Stimulated activated CD4-positive, alpha-beta T cell treated with anti-CD3 and anti-CD28 coated beads, Interleukin-1b, Interleukin-23, amount 100 ng/mL, for 24 hours (primary cell): ENCODE measurements at regions not wholly inside any gene's neighbourhood (a gene's known extent, or its start where the extent isn't known, plus 50 kb on each side); places are given as distances from the start of the nearest gene placed in this dataset.

Source experiments
- DNase-seq, 4 experiments: peaks; one replicate each; pipeline ENCODE4 v3.0.0-alpha.2; 2020; ENCODE audit warnings: low read depth in 4 of 4, low spot score in 1 of 4

DNA sequence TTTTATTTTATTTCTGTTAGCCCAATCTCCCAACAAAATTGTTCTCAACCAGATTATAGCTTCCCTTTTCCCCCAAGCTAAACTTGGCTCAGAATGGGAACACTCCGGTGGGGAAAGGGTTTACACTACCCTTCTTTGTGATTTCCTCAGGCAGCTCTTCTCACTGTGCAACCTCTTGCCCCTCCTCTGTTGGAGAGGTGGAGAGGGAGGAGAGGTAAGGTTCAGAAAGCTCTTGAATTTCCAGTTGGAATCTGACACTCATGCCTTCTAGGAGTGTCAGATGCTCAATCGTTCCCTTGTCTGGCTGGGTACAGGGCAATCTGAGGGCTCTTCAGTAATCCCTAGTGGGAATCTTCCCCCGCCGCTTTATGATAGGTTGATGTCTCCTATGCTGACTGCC lies 486.1 kb upstream of the KLF12 start:
- no peak for DNase-seq

DNA sequence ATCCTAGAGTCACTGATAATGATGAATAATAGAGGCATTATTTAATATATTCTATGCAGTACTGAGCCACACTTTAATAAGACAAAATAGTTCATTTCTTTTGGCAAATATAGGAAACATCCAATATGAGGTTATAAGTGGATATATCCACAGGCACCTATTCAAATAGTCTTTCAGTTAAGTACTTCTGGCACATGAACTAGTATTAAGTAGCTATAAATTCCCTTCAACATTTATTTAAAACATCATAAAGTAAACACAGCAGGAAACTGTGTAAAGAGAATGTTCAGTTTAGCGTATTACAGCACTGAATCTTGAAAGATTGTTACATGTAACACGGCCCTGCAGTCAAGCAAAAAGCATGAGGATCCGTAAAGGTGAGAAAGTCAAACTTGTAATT lies 463.3 kb upstream of the KLF12 start:
- no peak for DNase-seq

DNA sequence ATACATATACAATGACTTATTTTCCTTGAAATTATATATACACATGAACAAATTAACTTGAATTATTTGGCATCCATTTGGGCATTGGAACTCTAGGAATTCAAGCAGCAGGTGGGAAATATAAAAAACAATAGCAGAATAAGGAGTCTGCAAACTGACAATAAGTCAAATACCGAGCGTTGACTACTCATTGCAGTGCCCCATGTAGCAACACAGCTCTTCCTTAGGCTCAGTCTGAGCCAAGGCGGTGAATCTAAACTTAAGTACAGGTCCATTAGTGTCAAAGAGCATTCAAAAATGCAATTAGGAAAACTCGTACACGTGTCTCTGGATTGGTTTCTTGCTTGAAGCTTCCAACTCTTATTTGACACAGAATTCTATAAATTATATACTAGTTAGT lies 462.5 kb upstream of the KLF12 start:
- no peak for DNase-seq

DNA sequence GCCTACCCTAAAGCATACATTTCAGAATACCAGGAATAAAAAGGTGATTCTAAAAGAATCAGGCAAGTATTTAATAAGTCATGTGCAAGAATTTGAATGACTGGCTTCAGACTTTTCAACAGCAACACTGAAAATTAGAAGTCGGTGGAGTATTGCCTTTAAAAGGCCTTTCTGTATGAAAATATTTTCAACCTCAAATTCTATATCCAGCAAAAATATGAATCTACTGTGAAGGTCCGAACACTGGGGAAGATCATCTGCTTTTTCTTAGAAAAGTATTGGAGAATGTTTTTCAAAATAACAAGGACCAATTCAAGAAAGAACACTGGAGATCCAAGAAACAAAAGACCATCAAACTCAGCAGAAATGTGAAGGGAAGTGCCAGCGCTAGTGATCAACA lies 459.5 kb upstream of the KLF12 start:
- DNase-seq, result no peak

DNA sequence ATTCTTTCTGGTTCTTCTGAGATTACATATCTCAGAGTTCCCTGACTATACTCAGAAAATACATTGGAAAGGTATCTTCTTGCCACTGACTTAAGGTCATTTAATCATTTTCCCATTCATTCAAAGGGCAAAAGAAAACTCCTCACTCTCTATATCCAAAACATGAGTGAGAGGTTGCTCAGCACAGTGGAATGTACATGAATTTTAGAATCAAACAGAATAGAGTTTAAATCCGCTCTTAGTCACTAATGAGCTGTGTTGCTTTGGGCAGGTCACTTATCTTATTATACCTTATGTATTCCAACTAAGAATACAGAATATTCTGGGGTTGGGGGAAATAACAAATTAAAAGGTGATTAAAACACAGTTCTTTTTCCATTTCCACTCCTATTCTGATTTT lies 452.6 kb upstream of the KLF12 start:
- DNase-seq, result no peak

DNA sequence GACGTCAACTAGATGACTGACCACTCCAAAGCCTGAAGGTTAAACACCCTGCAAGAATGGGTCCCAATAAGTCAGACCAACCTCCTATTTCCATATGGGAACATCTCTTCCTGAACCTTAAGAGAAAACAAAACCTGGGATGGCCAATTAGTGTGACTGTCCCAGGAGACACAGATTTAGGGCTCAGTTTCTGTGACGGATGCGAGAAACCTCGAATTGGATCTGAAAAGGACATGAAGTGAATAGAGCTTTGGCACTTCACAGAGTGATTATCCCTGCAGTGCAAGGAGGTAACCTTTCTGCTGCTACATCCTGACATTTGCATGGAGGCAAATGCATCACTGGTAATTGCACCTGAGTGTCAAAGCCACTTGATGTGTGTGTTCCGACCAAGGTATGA lies 442.2 kb upstream of the KLF12 start:
- DNase-seq, result no peak

DNA sequence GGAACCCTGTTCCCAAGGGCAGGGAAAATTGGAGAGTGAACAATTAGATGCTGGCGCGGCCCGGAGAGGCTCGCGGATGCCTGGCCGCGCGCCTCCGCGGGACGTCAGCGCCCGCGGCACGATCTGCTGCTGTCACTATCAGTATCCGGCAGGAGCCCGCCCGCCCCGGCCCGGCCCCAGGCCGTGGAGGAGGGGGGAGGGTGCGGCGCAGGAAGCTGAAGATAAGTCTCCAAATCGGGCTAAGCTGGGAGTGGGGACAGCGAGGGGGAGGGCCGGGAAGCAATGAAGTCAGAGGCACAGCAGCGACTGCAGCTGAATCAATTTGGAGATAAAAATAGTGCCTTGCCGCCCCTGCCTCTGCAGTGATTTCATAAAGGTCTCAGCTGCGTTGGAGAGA lies 441.5 kb upstream of the KLF12 start:
- DNase-seq, result peak in 3 of 4 experiments; percentile 4 to 38 (median 32)

DNA sequence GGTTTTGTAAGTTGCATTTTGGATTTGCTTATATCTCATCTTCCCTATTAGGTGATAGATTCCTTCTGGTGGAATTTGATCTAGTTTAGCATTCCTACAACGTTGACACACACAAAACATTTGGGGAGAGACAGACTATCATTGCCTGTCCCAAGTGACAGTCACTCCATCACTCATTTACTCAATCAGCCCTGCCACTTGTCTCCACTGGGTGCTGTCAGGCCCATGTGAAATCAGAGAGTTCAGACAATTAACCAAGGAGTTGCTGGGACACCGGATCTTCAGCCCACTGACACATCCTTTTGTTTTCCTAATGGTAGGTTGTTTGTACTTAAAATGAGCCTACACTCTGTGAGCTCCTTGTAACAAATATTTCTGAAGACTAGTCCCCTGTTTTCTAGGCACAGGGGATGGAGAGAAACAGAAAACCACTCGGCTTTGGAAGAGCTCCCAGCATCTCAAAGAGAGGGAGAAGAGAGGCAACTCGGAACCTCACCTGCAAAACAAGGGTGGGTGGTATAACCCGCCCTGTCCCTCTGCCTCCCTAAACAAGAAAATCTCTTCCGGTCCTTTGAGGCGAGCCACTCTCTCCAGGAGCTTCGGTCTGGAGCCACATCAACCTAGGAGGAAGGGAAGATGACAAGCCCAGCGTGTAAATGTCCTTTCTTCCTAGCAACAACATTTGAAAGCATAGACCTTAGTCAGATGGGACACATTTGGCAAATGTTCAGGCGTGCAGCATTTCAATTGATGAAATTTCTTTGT lies 440.9 kb upstream of the KLF12 start:
- DNase-seq, result no peak

DNA sequence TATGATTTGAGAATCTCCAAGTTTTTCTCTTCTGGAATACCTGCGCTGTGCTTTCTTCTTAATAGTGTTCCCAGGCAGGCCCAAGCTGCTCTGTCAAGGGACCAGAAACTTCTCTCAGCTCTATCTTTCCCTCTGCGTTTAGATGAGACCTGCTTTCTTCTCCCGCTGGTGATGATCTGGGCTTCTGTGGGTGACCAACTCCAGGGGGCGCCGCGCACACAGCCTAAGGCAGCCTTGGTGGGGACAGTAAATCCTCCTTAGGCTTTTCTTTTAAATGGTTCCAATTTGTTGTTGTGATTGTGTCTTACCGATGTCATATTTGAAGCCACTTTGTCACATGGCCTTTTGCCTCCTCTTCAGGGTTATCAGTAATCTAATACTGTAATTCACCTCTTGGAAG lies 439.4 kb upstream of the KLF12 start:
- DNase-seq, result no peak

DNA sequence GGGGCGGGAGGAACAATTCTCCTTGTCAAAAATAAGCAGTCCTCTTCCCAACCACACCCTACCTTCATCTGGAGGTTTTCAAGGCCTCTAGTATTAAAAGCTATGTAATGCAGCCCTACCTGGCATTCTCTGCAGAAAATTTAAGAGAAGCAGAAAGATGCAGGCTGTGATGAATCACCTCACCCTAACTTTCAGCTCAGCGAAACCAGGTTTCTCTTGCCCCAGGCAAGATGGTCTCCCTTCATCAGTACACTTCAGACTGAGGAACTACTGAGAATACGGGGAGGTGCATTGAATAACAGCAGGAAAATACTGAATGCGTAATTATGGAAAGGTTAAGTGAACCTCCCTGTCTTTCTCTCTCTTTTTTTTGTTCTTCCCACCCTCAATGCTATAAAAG lies 437.6 kb upstream of the KLF12 start:
- no peak for DNase-seq

DNA sequence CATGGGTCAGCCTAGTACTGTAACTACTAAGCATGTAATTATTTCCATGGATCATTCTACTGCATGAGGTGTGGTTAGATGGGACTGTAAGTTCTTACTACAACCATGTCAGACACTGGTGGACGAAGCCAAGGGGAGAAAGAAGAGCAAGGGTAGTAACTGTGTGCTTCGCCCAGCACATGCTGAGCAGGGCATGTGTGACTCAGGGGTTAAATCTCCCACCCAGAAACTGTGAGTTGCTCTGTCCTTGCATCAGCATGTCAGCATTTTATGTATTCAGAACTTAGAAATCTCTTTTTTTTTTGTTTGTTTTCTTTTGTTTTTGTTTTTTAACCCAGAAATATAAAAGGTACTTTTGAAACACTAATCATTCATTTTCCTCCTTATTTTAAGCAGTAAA lies 436.6 kb upstream of the KLF12 start:
- no peak for DNase-seq

DNA sequence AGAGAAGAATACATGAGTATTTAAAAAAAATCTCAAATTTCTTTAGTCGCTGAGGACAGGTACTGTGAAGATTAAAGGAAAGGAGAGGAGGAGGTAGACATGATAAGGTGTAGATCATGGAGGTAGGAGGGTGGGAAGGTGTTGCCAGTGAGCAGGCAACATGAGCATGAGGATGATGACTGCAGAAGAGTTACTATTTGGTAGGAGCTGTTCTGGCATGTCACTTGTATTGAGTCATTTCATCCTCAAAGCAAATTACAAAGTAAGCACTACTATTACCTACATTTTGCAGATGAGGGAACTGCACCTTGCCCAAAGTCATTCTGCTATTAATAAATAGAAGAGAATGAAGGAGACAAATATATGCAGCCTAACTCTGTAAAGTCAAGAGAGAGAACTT lies 435.8 kb upstream of the KLF12 start:
- no peak for DNase-seq

DNA sequence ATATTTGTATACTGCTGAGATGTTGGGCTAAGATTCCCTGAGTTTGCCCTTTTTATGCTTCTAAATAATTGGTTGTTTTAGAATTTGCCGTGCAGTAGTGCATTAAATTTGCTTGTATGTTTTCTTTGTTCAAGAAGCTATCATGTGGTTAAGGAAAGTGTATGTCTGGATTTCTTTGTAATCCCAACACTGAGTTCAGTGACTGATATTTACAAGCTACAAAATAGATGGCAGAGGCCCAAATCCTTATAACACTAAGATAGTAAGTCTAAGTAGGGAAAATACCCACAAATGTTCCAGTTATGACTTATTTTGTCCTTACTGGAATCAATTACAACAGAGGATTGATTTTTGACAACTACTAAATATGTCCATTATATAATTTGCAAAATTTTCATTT lies 435.0 kb upstream of the KLF12 start:
- no peak for DNase-seq

DNA sequence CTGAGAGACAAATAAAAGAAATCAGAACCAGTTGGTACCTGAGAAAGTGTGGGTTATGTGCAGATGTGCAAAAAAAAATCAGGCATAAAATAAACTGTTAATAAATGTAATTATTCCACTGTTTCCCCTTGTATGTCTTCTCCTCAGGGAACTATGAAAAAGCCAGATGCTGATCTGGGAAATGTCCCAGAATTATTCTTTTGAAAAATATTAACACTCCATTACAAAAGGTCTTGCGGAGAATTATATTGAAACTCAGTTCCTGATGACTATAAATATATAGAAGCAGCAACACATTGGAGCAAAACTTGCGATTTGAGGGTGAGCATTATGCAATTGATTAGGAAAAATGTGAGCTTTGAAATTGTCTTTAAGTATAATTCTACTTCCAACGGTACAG lies 433.3 kb upstream of the KLF12 start:
- no peak for DNase-seq

DNA sequence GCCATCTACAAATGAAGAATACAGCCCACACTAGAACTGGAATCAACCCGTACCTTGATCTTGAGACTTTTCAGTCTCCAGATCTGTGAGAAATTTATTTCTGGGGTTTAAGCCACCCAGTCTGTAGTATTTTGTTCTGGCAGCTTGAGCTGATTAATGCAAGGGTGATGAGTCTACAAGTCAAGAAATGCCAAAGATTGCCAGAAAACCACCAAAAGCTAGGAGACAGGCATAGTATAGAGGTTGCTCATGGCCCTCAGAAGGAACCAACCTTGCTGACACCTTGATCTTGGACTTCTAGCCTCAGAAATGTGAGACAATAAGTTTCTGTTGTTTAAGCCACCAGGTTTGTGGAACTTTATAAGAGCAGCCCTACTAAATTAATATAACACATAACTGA lies 428.2 kb upstream of the KLF12 start:
- no peak for DNase-seq

DNA sequence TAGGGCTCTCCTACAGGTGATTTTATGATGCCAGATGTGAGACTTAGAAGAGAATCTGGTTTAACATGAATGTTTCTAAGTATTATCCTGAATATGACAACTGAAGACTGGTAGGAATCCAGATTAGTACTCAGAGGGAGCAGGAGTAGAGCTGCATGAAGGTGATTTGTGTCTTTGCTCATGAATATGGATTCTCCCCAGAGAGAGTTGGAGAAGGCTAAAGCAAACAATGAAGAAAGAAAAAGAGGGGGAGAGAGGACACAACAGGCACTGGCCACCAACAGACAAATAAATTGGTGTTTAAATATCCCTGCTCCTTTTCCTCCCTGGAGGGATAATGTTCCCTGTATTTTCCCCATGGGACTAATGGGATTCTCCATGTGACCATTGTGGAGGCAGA lies 427.0 kb upstream of the KLF12 start:
- DNase-seq, result no peak

DNA sequence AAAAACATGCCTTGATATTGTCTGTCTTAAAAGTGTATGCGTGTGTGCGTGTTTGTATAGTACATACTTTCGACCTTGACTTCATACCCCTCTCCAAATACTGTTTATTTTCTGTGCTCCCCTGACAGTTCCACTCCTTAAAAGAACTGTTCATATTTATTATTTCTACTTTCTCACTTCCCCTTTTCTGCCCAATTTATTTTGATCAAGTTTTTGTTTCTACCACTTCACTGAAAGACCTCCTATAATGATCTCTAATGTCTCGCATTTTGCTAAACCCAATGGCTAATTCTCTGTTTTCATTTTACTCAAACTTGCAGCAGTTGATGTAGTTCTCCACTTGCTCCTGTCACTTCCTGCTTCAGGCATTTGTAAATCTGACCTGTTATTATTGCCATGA lies 426.1 kb upstream of the KLF12 start:
- no peak for DNase-seq

DNA sequence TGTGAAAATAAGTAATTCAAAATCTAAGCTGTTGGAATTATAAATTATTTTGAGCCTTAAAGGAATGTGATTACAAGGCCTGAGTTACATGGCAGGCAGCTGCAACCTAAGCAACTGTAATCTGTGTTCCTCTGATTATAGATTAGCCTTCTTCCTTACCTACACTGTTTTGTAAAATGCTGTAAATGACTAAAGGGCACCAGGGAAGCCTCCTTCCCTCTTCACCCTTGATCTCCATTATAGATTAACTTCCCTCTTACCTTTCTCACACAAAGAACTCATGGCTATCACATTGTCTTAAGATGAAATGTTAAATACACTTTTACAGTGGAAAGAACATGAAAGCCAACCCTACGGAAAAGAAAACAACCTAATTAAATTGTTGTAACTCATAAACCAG lies 423.7 kb upstream of the KLF12 start:
- DNase-seq, result no peak

DNA sequence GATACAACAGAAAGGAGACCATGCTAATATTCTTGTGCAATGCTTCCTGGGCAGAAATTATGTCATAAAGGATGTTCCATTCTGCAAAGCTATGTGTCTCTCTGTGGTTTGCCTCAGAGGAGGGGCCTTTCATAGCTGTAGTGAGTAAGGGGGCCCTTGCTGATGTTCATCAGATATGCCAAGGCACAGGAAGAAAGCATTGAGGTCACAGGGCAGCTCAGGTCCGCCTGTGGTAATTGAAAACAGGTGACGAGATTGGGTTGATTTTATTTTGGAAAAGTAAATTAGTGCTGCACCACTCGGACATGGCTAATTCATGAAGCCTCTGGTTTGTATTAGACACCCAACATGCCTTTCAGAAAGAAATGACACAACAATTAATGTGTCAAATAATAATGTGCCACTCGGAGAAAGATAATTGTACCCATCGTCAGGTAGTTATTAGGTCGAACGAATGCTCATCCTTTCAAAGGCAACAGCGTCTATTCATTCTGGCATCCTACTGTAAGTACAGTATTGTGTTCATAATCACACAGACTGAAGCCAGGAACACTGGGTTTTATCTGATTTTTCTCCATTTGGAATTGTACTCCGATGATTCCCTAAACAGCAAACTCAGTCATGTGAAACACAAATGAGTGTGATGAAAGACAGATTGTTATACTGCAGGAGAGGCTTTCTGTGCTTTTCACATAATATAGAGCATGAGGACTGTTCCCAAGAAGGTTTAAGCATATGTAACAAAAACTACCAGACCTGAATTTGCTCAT lies 421.6 kb upstream of the KLF12 start:
- no peak for DNase-seq

DNA sequence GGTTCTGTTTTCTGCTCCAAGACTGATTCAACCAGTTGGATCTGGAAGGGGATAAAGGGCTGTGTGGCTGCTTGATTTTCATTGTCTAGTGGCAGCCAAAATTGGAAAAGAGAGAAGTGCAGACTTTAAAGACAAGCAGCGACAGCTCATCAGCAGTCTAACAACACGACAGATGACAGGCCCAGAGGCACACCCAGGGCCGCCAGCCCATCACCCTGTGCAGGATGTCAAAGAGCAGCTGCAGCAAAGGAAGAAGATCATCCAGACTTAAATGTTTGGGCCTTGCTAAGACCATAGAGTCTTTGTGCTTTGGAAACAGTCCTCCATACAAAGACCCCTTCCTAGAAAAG lies 421.0 kb upstream of the KLF12 start:
- no peak for DNase-seq

DNA sequence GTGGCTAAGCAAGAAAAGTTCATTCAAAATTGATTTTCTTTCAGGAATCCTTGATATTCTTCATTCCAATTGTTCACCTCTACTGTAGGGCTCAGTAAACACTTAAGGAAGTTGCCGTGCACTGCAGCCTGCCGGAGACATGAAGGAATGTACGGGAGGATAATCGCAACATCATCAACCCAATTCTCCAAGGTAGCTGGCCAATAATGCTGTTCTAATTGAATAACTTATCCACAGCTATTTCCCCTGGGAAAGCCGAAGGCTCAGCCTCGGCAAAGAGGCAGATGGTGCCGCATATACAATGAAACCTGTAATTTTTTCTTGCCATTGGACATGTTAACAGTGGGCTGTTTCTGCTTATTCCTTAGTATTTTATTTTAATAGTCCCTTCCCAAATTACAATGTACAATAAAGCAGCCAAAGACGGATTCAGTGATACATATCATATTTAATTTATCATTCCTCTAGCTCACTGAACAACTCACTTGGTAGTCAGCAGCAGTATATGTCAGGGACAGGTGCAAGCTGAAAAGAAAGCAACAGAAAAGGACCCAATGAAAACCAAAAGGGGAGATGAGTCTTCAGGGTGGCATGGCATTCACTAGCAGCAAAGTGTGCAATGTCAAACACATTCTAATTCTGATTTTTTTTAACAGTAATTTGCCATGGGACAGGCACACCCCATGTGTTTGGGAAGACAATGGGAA lies 420.5 kb upstream of the KLF12 start:
- no peak for DNase-seq

DNA sequence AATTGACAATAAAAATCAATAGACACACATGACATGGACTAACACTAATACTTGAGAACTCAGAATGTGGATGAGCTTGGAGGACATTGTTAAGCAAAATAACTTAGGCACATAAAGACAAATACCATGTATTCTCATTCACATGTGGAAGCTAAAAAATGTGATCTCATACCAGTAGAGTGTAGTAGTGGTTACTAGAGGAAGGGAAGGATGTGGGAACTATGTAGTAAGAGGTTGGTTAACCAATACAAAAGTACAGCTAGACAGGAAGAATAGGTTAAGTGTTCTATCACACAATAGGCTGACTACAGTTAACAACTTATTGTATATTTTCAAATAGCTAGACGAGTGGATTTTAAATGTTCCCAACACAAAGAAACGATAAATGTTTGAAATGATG lies 415.8 kb upstream of the KLF12 start:
- DNase-seq, result no peak
